IMR-90 (cell line): ENCODE measurements at regions not wholly inside any gene's neighbourhood (a gene's known extent, or its start where the extent isn't known, plus 50 kb on each side); places are given as distances from the start of the nearest gene placed in this dataset.

ENCODE experiments used
- ATAC-seq: fragments of 200-7000 bp; cut with Tn5 transposase; 2 replicates; pipeline ENCODE4 v1.9.1; 2020; ENCODE audit warnings: low read depth, mild to moderate bottlenecking, moderate library complexity
- BruUV-seq: library from RNA; stranded (reverse); fragments of 400-500 nt; replicated peaks from 2 replicates; lab custom pipeline; 2021; lab: Mats Ljungman, UMichigan
- CTCF ChIA-PET: fragments of 300-600 bp; formaldehyde crosslinking; extraction: SDS; loops from one replicate; lab custom pipeline; 2021; ENCODE audit warnings: antibody characterized with exemption; lab: Yijun Ruan, JAX
- POLR2A ChIA-PET: fragments of 300-600 bp; sonication (Branson Sonifier 250); formaldehyde crosslinking; loops from one replicate; lab custom pipeline; 2022; ENCODE audit warnings: antibody characterized with exemption; ENCODE audit not compliant: unreplicated experiment; lab: Charles Lee
- DNase-seq: peaks from one replicate; pipeline ENCODE4 v3.0.0; 2013
- H2AFZ ChIP-seq: replicated peaks from 2 replicates; pipeline ENCODE3; 2013; ENCODE audit warnings: low read length, mild to moderate bottlenecking; ENCODE audit not compliant: poor library complexity
- H2AK5ac ChIP-seq: 2 replicates; pipeline ENCODE4 v1.6.1; 2013; ENCODE audit warnings: low read depth, low read length, inconsistent platforms
- H2AK9ac ChIP-seq: replicated peaks from 2 replicates; pipeline ENCODE3; 2013; ENCODE audit warnings: mild to moderate bottlenecking, low read depth, low read length, moderate library complexity; ENCODE audit not compliant: poor library complexity
- H2BK120ac ChIP-seq: 2 replicates; pipeline ENCODE4 v1.6.1; 2013; ENCODE audit warnings: low read depth, low read length, inconsistent platforms
- H2BK15ac ChIP-seq: 3 replicates; pipeline ENCODE4 v1.6.1; 2013; ENCODE audit warnings: low read depth, low read length, inconsistent platforms
- H2BK20ac ChIP-seq: 2 replicates; pipeline ENCODE4 v1.6.1; 2013; ENCODE audit warnings: low read depth, mild to moderate bottlenecking, inconsistent platforms, low read length, moderate library complexity
- H2BK5ac ChIP-seq: 2 replicates; pipeline ENCODE4 v1.6.1; 2013; ENCODE audit warnings: mild to moderate bottlenecking, low read depth, low read length, inconsistent platforms; ENCODE audit not compliant: poor library complexity, severe bottlenecking
- H3K14ac ChIP-seq: replicated peaks from 2 replicates; pipeline ENCODE4 v1.6.1; 2013; ENCODE audit warnings: low read depth, low read length, inconsistent platforms
- H3K18ac ChIP-seq: 2 replicates; pipeline ENCODE4 v1.6.1; 2013; ENCODE audit warnings: low read depth, low read length, control low read depth
- H3K23ac ChIP-seq: 2 replicates; pipeline ENCODE4 v1.6.1; 2013; ENCODE audit warnings: low read depth, low read length, inconsistent platforms
- H3K27ac ChIP-seq: 2 replicates; pipeline ENCODE4 v1.5.1; 2013; ENCODE audit warnings: mild to moderate bottlenecking, control low read depth, low read length; ENCODE audit not compliant: insufficient read depth
- H3K27me3 ChIP-seq: 2 replicates; pipeline ENCODE4 v1.6.1; 2013; ENCODE audit warnings: low read length; ENCODE audit not compliant: control insufficient read depth, insufficient read depth
- H3K36me3 ChIP-seq: 2 replicates; pipeline ENCODE4 v1.6.1; 2013; ENCODE audit warnings: low read length, mixed read lengths; ENCODE audit not compliant: control insufficient read depth, insufficient read depth
- H3K4ac ChIP-seq: 2 replicates; pipeline ENCODE4 v1.6.1; 2013; ENCODE audit warnings: low read depth, low read length, inconsistent platforms
- H3K4me1 ChIP-seq: 2 replicates; pipeline ENCODE4 v1.6.1; 2013; ENCODE audit warnings: low read length, mixed read lengths; ENCODE audit not compliant: control insufficient read depth, insufficient read depth
- H3K4me2 ChIP-seq: 2 replicates; pipeline ENCODE4 v1.6.1; 2013; ENCODE audit warnings: low read depth, mild to moderate bottlenecking, control low read depth, low read length, moderate library complexity
- H3K4me3 ChIP-seq: 2 replicates; pipeline ENCODE4 v1.5.1; 2013; ENCODE audit warnings: low read depth, mild to moderate bottlenecking, control low read depth, low read length, moderate library complexity; ENCODE audit not compliant: insufficient read depth
- H3K56ac ChIP-seq: 2 replicates; pipeline ENCODE4 v1.6.1; 2013; ENCODE audit warnings: low read length, inconsistent platforms; ENCODE audit not compliant: insufficient read depth; ENCODE audit errors: extremely low read depth
- H3K79me1 ChIP-seq, 2 experiments: 2 replicates each; pipeline ENCODE4 v1.6.1; 2013; ENCODE audit warnings: low read length in 2 of 2, inconsistent platforms in 1 of 2, low read depth in 1 of 2
- H3K9ac ChIP-seq: 2 replicates; pipeline ENCODE4 v1.6.1; 2013; ENCODE audit warnings: low read depth, low read length, control low read depth
- H3K9me1 ChIP-seq: 2 replicates; pipeline ENCODE4 v1.6.1; 2013; ENCODE audit warnings: low read length, inconsistent platforms; ENCODE audit not compliant: insufficient read depth
- H3K9me3 ChIP-seq: 2 replicates; pipeline ENCODE4 v1.6.1; 2013; ENCODE audit warnings: low read length; ENCODE audit not compliant: control insufficient read depth, insufficient read depth
- H4K20me1 ChIP-seq: 2 replicates; pipeline ENCODE4 v1.6.1; 2013; ENCODE audit warnings: low read length, inconsistent platforms; ENCODE audit not compliant: insufficient read depth
- H4K5ac ChIP-seq: 2 replicates; pipeline ENCODE4 v1.6.1; 2013; ENCODE audit warnings: mild to moderate bottlenecking, low read depth, low read length, control low read depth
- H4K8ac ChIP-seq, 2 experiments: 2 replicates each; pipeline ENCODE4 v1.6.1; 2013; ENCODE audit warnings: low read depth in 2 of 2, low read length in 2 of 2, control low read depth in 1 of 2, inconsistent platforms in 1 of 2
- H4K91ac ChIP-seq: 2 replicates; pipeline ENCODE4 v1.6.1; 2013; ENCODE audit warnings: low read depth, low read length, inconsistent platforms; ENCODE audit not compliant: insufficient read depth
- FOS ChIP-seq: fragments of 150-350 bp; IDR thresholded peaks from 2 replicates; pipeline ENCODE4 v1.6.1; 2016; ENCODE audit warnings: low read depth, low read length
- MXI1 ChIP-seq: IDR thresholded peaks from 2 replicates; pipeline ENCODE4 v1.6.1; 2012; ENCODE audit warnings: low read depth, mild to moderate bottlenecking, low read length, moderate library complexity, borderline replicate concordance
- POLR2A ChIP-seq: IDR thresholded peaks from 2 replicates; pipeline ENCODE4 v1.6.1; 2012; ENCODE audit warnings: mild to moderate bottlenecking, low read depth, low read length
- SMC3 ChIP-seq: fragments of 150-350 bp; IDR thresholded peaks from 2 replicates; pipeline ENCODE4 v1.6.1; 2016; ENCODE audit warnings: low read depth, mild to moderate bottlenecking, antibody characterized with exemption, low read length, moderate library complexity
- WGBS, 2 experiments: methylation state at CpG; one replicate each; pipeline versions ENCODE4 v1.1.5 to v1.1.7; 2013; ENCODE audit warnings: missing lambda C conversion rate in 2 of 2; ENCODE audit not compliant: insufficient read length in 1 of 2; ENCODE audit errors: extremely low coverage in 2 of 2; 5-methylcytosine and 5-hydroxymethylcytosine counted together
- dilution Hi-C: fragments of 300-500 bp; cut with HindIII; formaldehyde crosslinking; loops from one replicate; pipeline ENCODE4 v1.14.3; 2018; ENCODE audit warnings: low sequenced_read_pairs; ENCODE audit not compliant: unreplicated experiment
- in situ Hi-C: fragments of 300-500 bp; cut with MboI; formaldehyde crosslinking; loops from 3 replicates; pipeline ENCODE4 v1.14.3; 2019; ENCODE audit warnings: low sequenced_read_pairs, inconsistent platforms, mixed read lengths
- intact Hi-C: fragments of 100-400 bp; cut with micrococcal nuclease; formaldehyde crosslinking; loops from 2 replicates; pipeline ENCODE4 v1.10.0; 2022
- TF ChIP-seq, protein P1 (sequence below): conservative IDR thresholded peaks from 2 replicates; pipeline ENCODE4 v1.5.1; 2012; ENCODE audit warnings: mild to moderate bottlenecking, low read depth, low read length, improper control_type of control experiment

DNA sequence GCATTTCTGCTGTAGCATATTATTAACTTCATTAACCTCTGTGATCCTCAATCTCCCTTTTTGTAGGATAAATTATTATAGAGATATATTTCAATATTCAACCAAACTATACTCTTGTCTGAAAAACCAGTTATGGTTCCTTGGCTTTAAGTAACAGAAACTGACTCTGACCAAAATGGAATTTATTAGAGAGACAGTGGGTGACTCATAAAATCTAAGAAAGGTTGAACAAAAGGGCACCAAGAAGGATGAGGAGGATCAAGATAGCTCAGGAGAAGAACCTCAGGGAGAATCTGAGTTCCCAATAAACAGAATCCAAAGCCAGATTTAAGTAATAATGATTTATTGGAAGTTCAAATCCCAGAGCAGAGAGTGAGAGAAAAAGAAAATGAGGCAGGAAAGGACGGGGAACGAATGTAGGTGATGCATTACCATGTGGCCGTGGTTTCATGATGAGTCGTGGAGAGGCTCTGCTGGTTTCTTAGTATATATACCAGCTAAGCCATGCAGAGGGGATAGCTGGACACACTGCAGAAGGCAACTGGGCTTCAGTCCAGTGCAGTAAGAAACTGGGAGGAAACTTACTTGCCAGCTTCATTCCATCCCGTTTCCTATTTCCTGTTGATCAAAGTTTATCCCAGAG, 151.5 kb upstream of the GOT2 start:
- dilution Hi-C loops, result no loop called here
- CTCF ChIA-PET, result no interaction called here
- 60% methylated on average over 1 of the region's 5 CpGs; no CpG with 5 or more reads in 1 of the 2 experiments for WGBS, 2 experiments
- H4K20me1 ChIP-seq, result no peaks in the 10 kb centered on the region
- no peak overlapping the region for H3K14ac ChIP-seq
- H4K91ac ChIP-seq, result no peak overlapping the region
- no peak for ATAC-seq
- POLR2A ChIA-PET, result no interaction called here
- H3K23ac ChIP-seq, result no peak overlapping the region
- no peak overlapping the region for H4K8ac ChIP-seq
- H4K5ac ChIP-seq, result no peak overlapping the region
- H3K18ac ChIP-seq, result no peak overlapping the region
- no peak overlapping the region for H2AK9ac ChIP-seq
- no peak overlapping the region for H2BK120ac ChIP-seq
- H2BK5ac ChIP-seq, result no peak overlapping the region
- H2AFZ ChIP-seq, result no peak overlapping the region
- H2BK15ac ChIP-seq, result no peak overlapping the region
- no peak overlapping the region for H3K4ac ChIP-seq
- TF ChIP-seq SMC3 (no peak), MXI1 (no peak), FOS (no peak), POLR2A (no peak)
- TF ChIP-seq, protein P1, sequence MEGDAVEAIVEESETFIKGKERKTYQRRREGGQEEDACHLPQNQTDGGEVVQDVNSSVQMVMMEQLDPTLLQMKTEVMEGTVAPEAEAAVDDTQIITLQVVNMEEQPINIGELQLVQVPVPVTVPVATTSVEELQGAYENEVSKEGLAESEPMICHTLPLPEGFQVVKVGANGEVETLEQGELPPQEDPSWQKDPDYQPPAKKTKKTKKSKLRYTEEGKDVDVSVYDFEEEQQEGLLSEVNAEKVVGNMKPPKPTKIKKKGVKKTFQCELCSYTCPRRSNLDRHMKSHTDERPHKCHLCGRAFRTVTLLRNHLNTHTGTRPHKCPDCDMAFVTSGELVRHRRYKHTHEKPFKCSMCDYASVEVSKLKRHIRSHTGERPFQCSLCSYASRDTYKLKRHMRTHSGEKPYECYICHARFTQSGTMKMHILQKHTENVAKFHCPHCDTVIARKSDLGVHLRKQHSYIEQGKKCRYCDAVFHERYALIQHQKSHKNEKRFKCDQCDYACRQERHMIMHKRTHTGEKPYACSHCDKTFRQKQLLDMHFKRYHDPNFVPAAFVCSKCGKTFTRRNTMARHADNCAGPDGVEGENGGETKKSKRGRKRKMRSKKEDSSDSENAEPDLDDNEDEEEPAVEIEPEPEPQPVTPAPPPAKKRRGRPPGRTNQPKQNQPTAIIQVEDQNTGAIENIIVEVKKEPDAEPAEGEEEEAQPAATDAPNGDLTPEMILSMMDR, result no peak
- no peak overlapping the region for H3K56ac ChIP-seq
- H3K4me3 ChIP-seq, result no peak overlapping the region
- no peaks in the 10 kb centered on the region for H3K9me1 ChIP-seq
- no peak overlapping the region for H3K4me2 ChIP-seq
- DNase-seq, result no peak
- no peaks in the 10 kb centered on the region for H3K36me3 ChIP-seq
- peaks cover 6% of the 10 kb centered on the region; the same call in 1 of the 2 replicates for H3K9me3 ChIP-seq
- H3K27me3 ChIP-seq, result no peaks in the 10 kb centered on the region
- H3K4me1 ChIP-seq, result no peaks in the 10 kb centered on the region
- H2AK5ac ChIP-seq, result no peak overlapping the region
- H3K9ac ChIP-seq, result no peak overlapping the region
- intact Hi-C loops, result no loop called here
- no TSS peak for BruUV-seq
- H2BK20ac ChIP-seq, result no peak overlapping the region
- H3K27ac ChIP-seq, result no peak overlapping the region
- in situ Hi-C loops, result no loop called here
- H3K79me1 ChIP-seq, result no peaks in the 10 kb centered on the region
